Osteoblast (primary cell): ENCODE measurements at regions not wholly inside any gene's neighbourhood (a gene's known extent, or its start where the extent isn't known, plus 50 kb on each side); places are given as distances from the start of the nearest gene placed in this dataset.

Source experiments
- DNase-seq: peaks from one replicate; pipeline ENCODE4 v3.0.0; 2011; ENCODE audit warnings: low spot score, mixed read lengths; ENCODE audit not compliant: insufficient read length; ENCODE audit errors: missing footprints
- H2AFZ ChIP-seq: 2 replicates; pipeline ENCODE4 v1.6.0; 2011; ENCODE audit warnings: mild to moderate bottlenecking, low read length
- H3K27ac ChIP-seq: 2 replicates; pipeline ENCODE4 v1.5.1; 2011; ENCODE audit warnings: mild to moderate bottlenecking, low read depth, low read length, moderate library complexity
- H3K27me3 ChIP-seq: 2 replicates; pipeline ENCODE4 v1.6.0; 2012; ENCODE audit warnings: mild to moderate bottlenecking, control low read depth, inconsistent platforms, low read length, moderate library complexity; ENCODE audit not compliant: insufficient read depth
- H3K36me3 ChIP-seq: 2 replicates; pipeline ENCODE4 v1.5.1; 2011; ENCODE audit warnings: mild to moderate bottlenecking, low read length, control low read depth, moderate library complexity; ENCODE audit not compliant: insufficient read depth
- H3K4me1 ChIP-seq: 2 replicates; pipeline ENCODE4 v1.5.1; 2011; ENCODE audit warnings: mild to moderate bottlenecking, low read length, control low read depth, moderate library complexity; ENCODE audit not compliant: insufficient read depth
- H3K4me2 ChIP-seq: 2 replicates; pipeline ENCODE4 v1.6.0; 2011; ENCODE audit warnings: mild to moderate bottlenecking, low read length; ENCODE audit not compliant: insufficient read depth
- H3K4me3 ChIP-seq: fragments of 200-600 bp; sonication (generic); 3 replicates; pipeline ENCODE4 v1.5.1; 2012; ENCODE audit warnings: mild to moderate bottlenecking, low read length, inconsistent platforms; ENCODE audit not compliant: insufficient read depth
- H3K79me2 ChIP-seq: 2 replicates; pipeline ENCODE4 v1.6.0; 2012; ENCODE audit warnings: mild to moderate bottlenecking, low read length, control low read depth, inconsistent platforms; ENCODE audit not compliant: insufficient read depth
- H3K9me3 ChIP-seq: 2 replicates; pipeline ENCODE4 v1.5.1; 2011; ENCODE audit warnings: low read depth, low read length, control low read depth
- H4K20me1 ChIP-seq: 2 replicates; pipeline ENCODE4 v1.6.0; 2012; ENCODE audit warnings: mild to moderate bottlenecking, low read length, control low read depth; ENCODE audit not compliant: insufficient read depth
- TF ChIP-seq, protein P1 (sequence below): IDR thresholded peaks from 2 replicates; pipeline ENCODE4 v1.5.1; 2011; ENCODE audit warnings: mild to moderate bottlenecking, low read depth, low read length, moderate library complexity; ENCODE audit errors: extremely low read depth

DNA sequence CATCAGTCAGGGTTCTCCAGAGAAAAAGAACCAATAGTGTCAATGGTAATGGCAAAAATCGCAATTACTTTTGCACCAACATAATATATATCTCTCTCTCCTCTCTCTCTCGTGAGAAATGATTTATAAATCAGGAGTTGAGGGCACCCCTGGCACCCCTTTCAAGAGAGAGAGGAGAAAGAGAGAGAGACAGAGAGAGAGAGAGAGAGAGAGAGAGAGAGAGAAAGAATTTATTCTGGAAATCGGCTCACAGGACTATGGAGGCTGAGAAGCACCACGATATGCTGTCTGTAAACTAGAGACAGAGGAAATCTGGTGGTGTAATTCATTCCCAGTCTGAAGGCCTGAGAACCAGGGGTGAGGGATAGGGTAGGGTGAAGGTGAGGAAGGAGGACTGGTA, 201.9 kb upstream of the MAP3K7 start:
- Histone ChIP-seq H3K79me2 (no peaks in the 10 kb centered on the region), H3K9me3 (no peaks in the 10 kb centered on the region), H3K4me2 (no peak overlapping the region), H4K20me1 (no peaks in the 10 kb centered on the region), H2AFZ (no peak overlapping the region), H3K4me3 (no peak overlapping the region), H3K36me3 (no peaks in the 10 kb centered on the region), H3K27ac (no peak overlapping the region), H3K4me1 (peaks cover 7% of the 10 kb centered on the region), H3K27me3 (no peaks in the 10 kb centered on the region)
- TF ChIP-seq, protein P1, sequence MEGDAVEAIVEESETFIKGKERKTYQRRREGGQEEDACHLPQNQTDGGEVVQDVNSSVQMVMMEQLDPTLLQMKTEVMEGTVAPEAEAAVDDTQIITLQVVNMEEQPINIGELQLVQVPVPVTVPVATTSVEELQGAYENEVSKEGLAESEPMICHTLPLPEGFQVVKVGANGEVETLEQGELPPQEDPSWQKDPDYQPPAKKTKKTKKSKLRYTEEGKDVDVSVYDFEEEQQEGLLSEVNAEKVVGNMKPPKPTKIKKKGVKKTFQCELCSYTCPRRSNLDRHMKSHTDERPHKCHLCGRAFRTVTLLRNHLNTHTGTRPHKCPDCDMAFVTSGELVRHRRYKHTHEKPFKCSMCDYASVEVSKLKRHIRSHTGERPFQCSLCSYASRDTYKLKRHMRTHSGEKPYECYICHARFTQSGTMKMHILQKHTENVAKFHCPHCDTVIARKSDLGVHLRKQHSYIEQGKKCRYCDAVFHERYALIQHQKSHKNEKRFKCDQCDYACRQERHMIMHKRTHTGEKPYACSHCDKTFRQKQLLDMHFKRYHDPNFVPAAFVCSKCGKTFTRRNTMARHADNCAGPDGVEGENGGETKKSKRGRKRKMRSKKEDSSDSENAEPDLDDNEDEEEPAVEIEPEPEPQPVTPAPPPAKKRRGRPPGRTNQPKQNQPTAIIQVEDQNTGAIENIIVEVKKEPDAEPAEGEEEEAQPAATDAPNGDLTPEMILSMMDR = no peak
- no peak for DNase-seq

DNA sequence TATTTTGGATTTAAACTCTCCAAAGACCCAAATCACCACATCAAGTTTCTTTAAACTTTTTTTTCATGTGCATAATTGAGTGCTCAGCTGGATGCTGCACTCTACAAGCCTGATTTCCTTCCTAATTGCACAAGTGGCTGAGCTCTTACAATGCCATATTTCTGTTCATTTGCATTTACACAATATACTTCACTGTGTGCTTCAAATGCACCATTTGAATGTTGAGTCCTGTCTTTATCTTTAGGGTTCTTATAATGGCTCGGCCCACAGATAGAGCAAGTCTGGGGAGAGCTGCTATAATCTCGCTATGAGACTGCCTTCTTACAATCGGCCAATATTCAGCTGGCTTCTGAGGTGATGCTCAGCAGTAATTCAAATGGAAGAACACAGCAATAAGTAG, 200.6 kb upstream of the MAP3K7 start:
- Histone ChIP-seq H3K27me3 (no peaks in the 10 kb centered on the region), H3K27ac (no peak overlapping the region), H4K20me1 (no peaks in the 10 kb centered on the region), H3K4me1 (peaks cover 7% of the 10 kb centered on the region), H3K36me3 (no peaks in the 10 kb centered on the region), H3K4me3 (no peak overlapping the region), H3K79me2 (no peaks in the 10 kb centered on the region), H3K4me2 (no peak overlapping the region), H2AFZ (no peak overlapping the region), H3K9me3 (no peaks in the 10 kb centered on the region)
- no peak for DNase-seq
- TF ChIP-seq, protein P1 = no peak

DNA sequence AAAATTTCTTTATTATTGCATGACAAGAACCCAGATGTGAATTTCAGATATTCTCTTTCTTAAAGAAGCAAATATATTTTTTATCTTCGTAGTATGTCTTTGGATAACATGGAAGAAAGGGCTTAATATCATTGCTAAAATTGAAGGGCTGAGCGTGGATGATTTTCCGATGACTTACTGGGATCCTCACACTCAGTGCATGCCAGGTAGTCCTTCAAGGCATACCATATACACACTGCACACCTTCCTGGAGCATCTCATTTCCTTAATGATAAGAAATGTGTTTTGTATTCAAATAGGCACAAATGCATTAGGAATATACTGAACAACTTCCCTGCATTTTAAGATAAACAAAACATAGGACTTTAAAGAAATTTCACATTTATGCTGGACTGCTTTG, 193.9 kb upstream of the MAP3K7 start:
- no peaks in the 10 kb centered on the region for H3K9me3 ChIP-seq
- TF ChIP-seq, protein P1 = no peak
- H3K79me2 ChIP-seq = no peaks in the 10 kb centered on the region
- H3K36me3 ChIP-seq = no peaks in the 10 kb centered on the region
- no peak overlapping the region for H3K4me3 ChIP-seq
- H3K4me1 ChIP-seq = no peaks in the 10 kb centered on the region
- H3K4me2 ChIP-seq = no peak overlapping the region
- H3K27ac ChIP-seq = no peak overlapping the region
- no peak for DNase-seq
- no peaks in the 10 kb centered on the region for H3K27me3 ChIP-seq
- no peaks in the 10 kb centered on the region for H4K20me1 ChIP-seq
- H2AFZ ChIP-seq = no peak overlapping the region

DNA sequence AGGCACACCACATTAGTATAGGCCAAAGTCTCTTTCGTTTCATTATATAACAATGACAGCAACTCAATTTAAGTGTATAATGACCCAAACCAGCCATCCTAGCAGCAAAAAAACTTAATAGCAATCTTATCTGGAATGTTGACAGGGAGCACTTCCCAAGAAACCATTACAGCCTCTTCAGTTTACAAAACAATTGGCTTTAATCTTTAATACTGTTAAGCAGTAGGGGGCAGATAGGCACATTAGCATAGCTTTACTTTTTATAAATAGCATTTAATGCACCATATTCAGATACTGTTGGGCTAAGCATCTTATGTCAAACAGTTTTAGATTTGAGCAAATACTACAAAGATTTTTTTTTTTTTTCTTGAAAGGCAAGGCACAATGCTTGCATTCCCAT, 193.3 kb upstream of the MAP3K7 start:
- H2AFZ ChIP-seq = no peak overlapping the region
- no peak overlapping the region for H3K27ac ChIP-seq
- H3K4me3 ChIP-seq = no peak overlapping the region
- H3K79me2 ChIP-seq = no peaks in the 10 kb centered on the region
- H3K9me3 ChIP-seq = no peaks in the 10 kb centered on the region
- no peaks in the 10 kb centered on the region for H3K4me1 ChIP-seq
- DNase-seq = no peak
- H3K4me2 ChIP-seq = no peak overlapping the region
- no peaks in the 10 kb centered on the region for H4K20me1 ChIP-seq
- no peaks in the 10 kb centered on the region for H3K27me3 ChIP-seq
- H3K36me3 ChIP-seq = no peaks in the 10 kb centered on the region
- TF ChIP-seq, protein P1 = no peak
